ENCODE measurements at regions not wholly inside any gene's neighbourhood (a gene's known extent, or its start where the extent isn't known, plus 50 kb on each side); places are given as distances from the start of the nearest gene placed in this dataset.
A peak's percentile ranks its signal among the peaks of the same experiment; 100 is the strongest.

- no peak overlapping the region for H3K4ac ChIP-seq (ENCODE audit: low read depth in 1 of 2, low read length in 2 of 2)
- H3K27ac ChIP-seq (ENCODE audit: low read length, poor library complexity, severe bottlenecking): no peak overlapping the region
- peaks cover 20% of the 10 kb centered on the region for H3K4me1 ChIP-seq (ENCODE audit: control insufficient read depth, insufficient read depth, low read depth, low read length)
- no peaks in the 10 kb centered on the region for H3K79me1 ChIP-seq (replicated peaks; ENCODE audit: low read length, poor library complexity, severe bottlenecking)
- peak overlapping the region in 1 of 2 experiments; percentile 44 for H3K14ac ChIP-seq (ENCODE audit: low read length in 2 of 2)
- H2BK12ac ChIP-seq (ENCODE audit: low read length in 2 of 2): no peak overlapping the region
- H2BK15ac ChIP-seq (ENCODE audit: low read depth, poor library complexity, severe bottlenecking): no peak overlapping the region
- no peaks in the 10 kb centered on the region for H3K36me3 ChIP-seq (ENCODE audit: control insufficient read depth in 1 of 2, insufficient read depth in 2 of 2, low read depth in 1 of 2, low read length in 2 of 2)
- no peak overlapping the region for H3K18ac ChIP-seq (ENCODE audit: low read depth in 1 of 2, low read length in 2 of 2)
- no peak overlapping the region for H3K9ac ChIP-seq (ENCODE audit: low read length)
- H3K9me3 ChIP-seq (ENCODE audit: control insufficient read depth, low read length): peaks cover 16% of the 10 kb centered on the region
- H2BK120ac ChIP-seq (ENCODE audit: low read depth, low read length): no peak overlapping the region
- no peak overlapping the region for H4K8ac ChIP-seq (ENCODE audit: low read length)
- no peak overlapping the region for H3K4me2 ChIP-seq (ENCODE audit: low read length, poor library complexity, severe bottlenecking)
- H4K91ac ChIP-seq (ENCODE audit: low read length): no peak overlapping the region
- H3K27me3 ChIP-seq (ENCODE audit: control insufficient read depth in 1 of 2, insufficient read depth in 1 of 2, low read length in 2 of 2): peaks cover 0 to 5% of the 10 kb centered on the region in 2 experiments
- peak overlapping the region; percentile 34 for H2AK5ac ChIP-seq (ENCODE audit: low read length, severe bottlenecking)
- H2AFZ ChIP-seq (ENCODE audit: low read depth, low read length): no peak overlapping the region
- DNase-seq: no peak
- H3K4me3 ChIP-seq (ENCODE audit: insufficient read depth in 1 of 2, low read depth in 1 of 2, low read length in 2 of 2): no peak overlapping the region
- H2BK5ac ChIP-seq (ENCODE audit: low read depth, low read length, poor library complexity, severe bottlenecking): no peak overlapping the region
- 81% methylated on average over 5 of the region's 6 CpGs for WGBS
- H3K23ac ChIP-seq (ENCODE audit: low read length in 2 of 2): no peak overlapping the region
Measured at GRCh38 chr16:87194172-87194571, 123.0 kb downstream of the C16orf95 start.

GRCh38 chr16:87195161-87195560, 122.0 kb downstream of the C16orf95 start:
- no peak overlapping the region for H4K91ac ChIP-seq (ENCODE audit: low read length)
- H3K4ac ChIP-seq (ENCODE audit: low read depth in 1 of 2, low read length in 2 of 2): no peak overlapping the region
- H3K36me3 ChIP-seq (ENCODE audit: control insufficient read depth in 1 of 2, insufficient read depth in 2 of 2, low read depth in 1 of 2, low read length in 2 of 2): no peaks in the 10 kb centered on the region
- H2BK120ac ChIP-seq (ENCODE audit: low read depth, low read length): no peak overlapping the region
- 92% methylated on average over 5 of the region's 6 CpGs for WGBS
- no peaks in the 10 kb centered on the region for H3K79me1 ChIP-seq (replicated peaks; ENCODE audit: low read length, poor library complexity, severe bottlenecking)
- no peak overlapping the region for H2BK12ac ChIP-seq (ENCODE audit: low read length in 2 of 2)
- DNase-seq: no peak
- H3K27me3 ChIP-seq (ENCODE audit: control insufficient read depth in 1 of 2, insufficient read depth in 1 of 2, low read length in 2 of 2): peaks cover 0 to 5% of the 10 kb centered on the region in 2 experiments
- no peak overlapping the region for H3K9ac ChIP-seq (ENCODE audit: low read length)
- H2AFZ ChIP-seq (ENCODE audit: low read depth, low read length): no peak overlapping the region
- H4K8ac ChIP-seq (ENCODE audit: low read length): no peak overlapping the region
- H3K14ac ChIP-seq (ENCODE audit: low read length in 2 of 2): no peak overlapping the region
- no peak overlapping the region for H2AK5ac ChIP-seq (ENCODE audit: low read length, severe bottlenecking)
- H3K18ac ChIP-seq (ENCODE audit: low read depth in 1 of 2, low read length in 2 of 2): no peak overlapping the region
- H3K4me3 ChIP-seq (ENCODE audit: insufficient read depth in 1 of 2, low read depth in 1 of 2, low read length in 2 of 2): no peak overlapping the region
- H3K9me3 ChIP-seq (ENCODE audit: control insufficient read depth, low read length): peaks cover 6% of the 10 kb centered on the region
- H3K27ac ChIP-seq (ENCODE audit: low read length, poor library complexity, severe bottlenecking): no peak overlapping the region
- H2BK5ac ChIP-seq (ENCODE audit: low read depth, low read length, poor library complexity, severe bottlenecking): no peak overlapping the region
- peaks cover 24% of the 10 kb centered on the region for H3K4me1 ChIP-seq (ENCODE audit: control insufficient read depth, insufficient read depth, low read depth, low read length)
- H3K4me2 ChIP-seq (ENCODE audit: low read length, poor library complexity, severe bottlenecking): no peak overlapping the region
- no peak overlapping the region for H2BK15ac ChIP-seq (ENCODE audit: low read depth, poor library complexity, severe bottlenecking)
- no peak overlapping the region for H3K23ac ChIP-seq (ENCODE audit: low read length in 2 of 2)

- Histone ChIP-seq H3K27me3 (ENCODE audit: control insufficient read depth in 1 of 2, insufficient read depth in 1 of 2, low read length in 2 of 2) (peaks cover 0 to 5% of the 10 kb centered on the region in 2 experiments), H3K79me1 (replicated peaks; ENCODE audit: low read length, poor library complexity, severe bottlenecking) (no peaks in the 10 kb centered on the region), H3K18ac (ENCODE audit: low read depth in 1 of 2, low read length in 2 of 2) (no peak overlapping the region), H3K14ac (ENCODE audit: low read length in 2 of 2) (no peak overlapping the region), H3K4me3 (ENCODE audit: insufficient read depth in 1 of 2, low read depth in 1 of 2, low read length in 2 of 2) (no peak overlapping the region), H2AFZ (ENCODE audit: low read depth, low read length) (no peak overlapping the region), H3K9me3 (ENCODE audit: control insufficient read depth, low read length) (no peaks in the 10 kb centered on the region), H3K23ac (ENCODE audit: low read length in 2 of 2) (no peak overlapping the region), H2BK15ac (ENCODE audit: low read depth, poor library complexity, severe bottlenecking) (no peak overlapping the region), H3K4me2 (ENCODE audit: low read length, poor library complexity, severe bottlenecking) (no peak overlapping the region), H3K27ac (ENCODE audit: low read length, poor library complexity, severe bottlenecking) (peak overlapping the region; percentile 75), H2BK5ac (ENCODE audit: low read depth, low read length, poor library complexity, severe bottlenecking) (no peak overlapping the region), H2BK12ac (ENCODE audit: low read length in 2 of 2) (no peak overlapping the region), H4K91ac (ENCODE audit: low read length) (no peak overlapping the region), H4K8ac (ENCODE audit: low read length) (no peak overlapping the region), H3K4me1 (ENCODE audit: control insufficient read depth, insufficient read depth, low read depth, low read length) (peaks cover 25% of the 10 kb centered on the region), H3K4ac (ENCODE audit: low read depth in 1 of 2, low read length in 2 of 2) (no peak overlapping the region), H3K9ac (ENCODE audit: low read length) (no peak overlapping the region), H2BK120ac (ENCODE audit: low read depth, low read length) (no peak overlapping the region), H3K36me3 (ENCODE audit: control insufficient read depth in 1 of 2, insufficient read depth in 2 of 2, low read depth in 1 of 2, low read length in 2 of 2) (no peaks in the 10 kb centered on the region), H2AK5ac (ENCODE audit: low read length, severe bottlenecking) (peak overlapping the region; percentile 58)
- 81% methylated on average over 11 of the region's 11 CpGs for WGBS
- DNase-seq: no peak
Measured at GRCh38 chr16:87196231-87196630, 121.0 kb downstream of the C16orf95 start.

- Histone ChIP-seq H2BK15ac (ENCODE audit: low read depth, poor library complexity, severe bottlenecking) (no peak overlapping the region), H2BK12ac (ENCODE audit: low read length in 2 of 2) (no peak overlapping the region), H3K9me3 (ENCODE audit: control insufficient read depth, low read length) (no peaks in the 10 kb centered on the region), H3K4ac (ENCODE audit: low read depth in 1 of 2, low read length in 2 of 2) (no peak overlapping the region), H4K8ac (ENCODE audit: low read length) (no peak overlapping the region), H3K14ac (ENCODE audit: low read length in 2 of 2) (no peak overlapping the region), H3K4me3 (ENCODE audit: insufficient read depth in 1 of 2, low read depth in 1 of 2, low read length in 2 of 2) (no peak overlapping the region), H3K9ac (ENCODE audit: low read length) (no peak overlapping the region), H3K23ac (ENCODE audit: low read length in 2 of 2) (no peak overlapping the region), H3K79me1 (replicated peaks; ENCODE audit: low read length, poor library complexity, severe bottlenecking) (no peaks in the 10 kb centered on the region), H3K4me1 (ENCODE audit: control insufficient read depth, insufficient read depth, low read depth, low read length) (peaks cover 26% of the 10 kb centered on the region), H2AK5ac (ENCODE audit: low read length, severe bottlenecking) (peak overlapping the region; percentile 58), H3K36me3 (ENCODE audit: control insufficient read depth in 1 of 2, insufficient read depth in 2 of 2, low read depth in 1 of 2, low read length in 2 of 2) (no peaks in the 10 kb centered on the region), H3K27me3 (ENCODE audit: control insufficient read depth in 1 of 2, insufficient read depth in 1 of 2, low read length in 2 of 2) (peaks cover 0 to 5% of the 10 kb centered on the region in 2 experiments), H2AFZ (ENCODE audit: low read depth, low read length) (no peak overlapping the region), H2BK5ac (ENCODE audit: low read depth, low read length, poor library complexity, severe bottlenecking) (peak overlapping the region; percentile 10), H3K27ac (ENCODE audit: low read length, poor library complexity, severe bottlenecking) (peak overlapping the region; percentile 75), H3K18ac (ENCODE audit: low read depth in 1 of 2, low read length in 2 of 2) (no peak overlapping the region), H3K4me2 (ENCODE audit: low read length, poor library complexity, severe bottlenecking) (no peak overlapping the region), H2BK120ac (ENCODE audit: low read depth, low read length) (no peak overlapping the region), H4K91ac (ENCODE audit: low read length) (no peak overlapping the region)
- 100% methylated on average over 1 of the region's 2 CpGs for WGBS
- no peak for DNase-seq
Measured at GRCh38 chr16:87196661-87197060, 120.5 kb downstream of the C16orf95 start.

All from mesenchymal stem cell (in vitro differentiated cells and primary cell).